NB4 (cell line): ENCODE measurements at regions not wholly inside any gene's neighbourhood (a gene's known extent, or its start where the extent isn't known, plus 50 kb on each side); places are given as distances from the start of the nearest gene placed in this dataset.

Experiments used
- DNase-seq: peaks from one replicate; pipeline ENCODE4 v3.0.0; 2010; ENCODE audit warnings: low read depth
- H3K4me3 ChIP-seq: one replicate; pipeline ENCODE4 v1.5.1; 2011; ENCODE audit warnings: mild to moderate bottlenecking, low read depth, low read length, moderate library complexity
- CTCF ChIP-seq: IDR thresholded peaks from one replicate; pipeline ENCODE4 v1.5.1; 2012; ENCODE audit warnings: low read depth, low read length
- MAX ChIP-seq: IDR thresholded peaks from 2 replicates; pipeline ENCODE4 v1.6.1; 2011; ENCODE audit warnings: low read depth, low read length
- MYC ChIP-seq: IDR thresholded peaks from 2 replicates; pipeline ENCODE4 v1.6.1; 2011; ENCODE audit warnings: low read depth, low read length
- POLR2A ChIP-seq: IDR thresholded peaks from 2 replicates; pipeline ENCODE4 v1.6.1; 2011; ENCODE audit warnings: mild to moderate bottlenecking; ENCODE audit not compliant: insufficient read length; ENCODE audit errors: extremely low read depth

GRCh38 chr4:33890841-33891240 is 2353.5 kb downstream of the ARAP2 start:
- TF ChIP-seq MAX (no peak), MYC (no peak), CTCF (no peak), POLR2A (no peak)
- no peak for DNase-seq
- H3K4me3 ChIP-seq: no peak overlapping the region

GRCh38 chr4:33911959-33912358 is 2332.4 kb downstream of the ARAP2 start:
- DNase-seq: no peak
- TF ChIP-seq MYC: no peak
- no peak for TF ChIP-seq CTCF
- no peak for TF ChIP-seq POLR2A
- no peak for TF ChIP-seq MAX
- no peak overlapping the region for H3K4me3 ChIP-seq

GRCh38 chr4:33914386-33914785 is 2329.9 kb downstream of the ARAP2 start:
- H3K4me3 ChIP-seq: no peak overlapping the region
- no peak for DNase-seq
- no peak for TF ChIP-seq MAX

- no peak overlapping the region for H3K4me3 ChIP-seq
- TF ChIP-seq POLR2A: no peak
- no peak for TF ChIP-seq CTCF
- no peak for TF ChIP-seq MYC
- no peak for TF ChIP-seq MAX
- no peak for DNase-seq
Observed at GRCh38 chr4:33923469-33923868, 2320.8 kb downstream of the ARAP2 start.

GRCh38 chr4:33924239-33924638 is 2320.1 kb downstream of the ARAP2 start:
- TF ChIP-seq CTCF (no peak), MAX (no peak), MYC (no peak), POLR2A (no peak)
- no peak overlapping the region for H3K4me3 ChIP-seq
- DNase-seq: no peak

- no peak overlapping the region for H3K4me3 ChIP-seq
- no peak for TF ChIP-seq POLR2A
- no peak for TF ChIP-seq CTCF
- no peak for TF ChIP-seq MYC
- TF ChIP-seq MAX: no peak
- DNase-seq: no peak
Observed at GRCh38 chr4:33924811-33925210, 2319.5 kb downstream of the ARAP2 start.
